Lower lobe of right lung (tissue), 2 donors: ENCODE measurements at regions not wholly inside any gene's neighbourhood (a gene's known extent, or its start where the extent isn't known, plus 50 kb on each side); places are given as distances from the start of the nearest gene placed in this dataset.

Source experiments
- ATAC-seq, 2 donors: fragments of 200-7000 bp; cut with Tn5 transposase; one replicate each; pipeline ENCODE4 v1.9.1; 2020 to 2022; ENCODE audit warnings: mild to moderate bottlenecking in 2 of 2, moderate library complexity in 2 of 2
- DNase-seq: peaks from one replicate; pipeline ENCODE4 v3.0.0-alpha.2; 2020
- H3K27ac ChIP-seq: fragments of 200-600 bp; one replicate; pipeline ENCODE4 v1.8.0; 2022
- H3K27me3 ChIP-seq: fragments of 200-600 bp; one replicate; pipeline ENCODE4 v1.8.0; 2022; ENCODE audit warnings: low read depth
- H3K36me3 ChIP-seq: fragments of 200-600 bp; one replicate; pipeline ENCODE4 v1.8.0; 2022; ENCODE audit warnings: mild to moderate bottlenecking
- H3K4me1 ChIP-seq: fragments of 200-600 bp; one replicate; pipeline ENCODE4 v1.8.0; 2022
- H3K4me3 ChIP-seq: fragments of 200-600 bp; one replicate; pipeline ENCODE4 v1.8.0; 2022; ENCODE audit warnings: mild to moderate bottlenecking
- H3K9me3 ChIP-seq: fragments of 200-600 bp; one replicate; pipeline ENCODE4 v1.8.0; 2022
- intact Hi-C: fragments of 100-400 bp; cut with DNase I; formaldehyde crosslinking; loops from one replicate; pipeline ENCODE4 v1.11.0; 2022
- TF ChIP-seq, protein P1 (sequence below): fragments of 200-600 bp; IDR thresholded peaks from one replicate; pipeline ENCODE4 v1.8.0; 2022; ENCODE audit warnings: antibody characterized with exemption, mild to moderate bottlenecking
- donor health status: DM: no; HTN: yes; CAD: no; lungs with severe emphysema.

DNA sequence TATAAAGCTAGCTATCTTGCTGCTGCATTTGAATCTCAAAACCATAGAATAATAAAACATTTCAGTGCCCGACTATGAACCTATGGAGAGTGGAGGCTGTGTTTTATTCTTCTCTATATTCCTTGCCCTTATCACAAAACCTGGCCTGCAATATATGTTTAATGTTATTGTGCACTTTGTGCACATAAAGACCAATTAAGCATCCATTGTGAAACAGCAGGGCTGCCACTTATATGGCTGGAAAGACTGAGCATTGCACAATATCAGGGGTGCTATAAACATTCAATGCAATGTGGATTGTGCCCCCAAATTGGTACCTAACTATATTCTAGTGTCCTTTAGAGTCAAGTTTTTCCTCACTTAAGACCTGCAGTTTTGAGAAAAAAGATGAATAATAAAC is 83.2 kb downstream of the RDH14 start:
- intact Hi-C loops = no loop called here

DNA sequence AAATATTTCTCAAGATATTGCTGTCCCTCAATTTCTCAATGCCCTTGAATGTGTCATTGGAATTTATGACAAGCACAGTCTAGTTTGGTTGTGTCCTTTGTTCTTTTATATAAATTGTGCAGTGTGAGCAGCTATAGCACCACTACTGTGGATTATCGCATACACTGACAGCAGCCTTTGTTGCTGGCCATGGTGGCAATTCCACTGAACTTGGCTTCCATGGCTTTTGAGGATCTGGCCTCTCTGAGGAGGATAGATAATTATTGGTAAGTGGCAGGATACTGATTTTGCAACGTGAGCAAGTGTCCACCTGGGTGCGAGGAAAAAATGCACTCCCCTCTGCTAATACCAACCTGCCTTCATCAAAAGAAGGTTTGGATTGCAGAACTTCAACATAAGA is 84.0 kb downstream of the RDH14 start:
- DNase-seq (no peak), ATAC-seq (no peak)
- TF ChIP-seq, protein P1, sequence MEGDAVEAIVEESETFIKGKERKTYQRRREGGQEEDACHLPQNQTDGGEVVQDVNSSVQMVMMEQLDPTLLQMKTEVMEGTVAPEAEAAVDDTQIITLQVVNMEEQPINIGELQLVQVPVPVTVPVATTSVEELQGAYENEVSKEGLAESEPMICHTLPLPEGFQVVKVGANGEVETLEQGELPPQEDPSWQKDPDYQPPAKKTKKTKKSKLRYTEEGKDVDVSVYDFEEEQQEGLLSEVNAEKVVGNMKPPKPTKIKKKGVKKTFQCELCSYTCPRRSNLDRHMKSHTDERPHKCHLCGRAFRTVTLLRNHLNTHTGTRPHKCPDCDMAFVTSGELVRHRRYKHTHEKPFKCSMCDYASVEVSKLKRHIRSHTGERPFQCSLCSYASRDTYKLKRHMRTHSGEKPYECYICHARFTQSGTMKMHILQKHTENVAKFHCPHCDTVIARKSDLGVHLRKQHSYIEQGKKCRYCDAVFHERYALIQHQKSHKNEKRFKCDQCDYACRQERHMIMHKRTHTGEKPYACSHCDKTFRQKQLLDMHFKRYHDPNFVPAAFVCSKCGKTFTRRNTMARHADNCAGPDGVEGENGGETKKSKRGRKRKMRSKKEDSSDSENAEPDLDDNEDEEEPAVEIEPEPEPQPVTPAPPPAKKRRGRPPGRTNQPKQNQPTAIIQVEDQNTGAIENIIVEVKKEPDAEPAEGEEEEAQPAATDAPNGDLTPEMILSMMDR = no peak
- Histone ChIP-seq H3K9me3 (no peaks in the 10 kb centered on the region), H3K36me3 (no peaks in the 10 kb centered on the region), H3K27me3 (no peaks in the 10 kb centered on the region), H3K27ac (no peak overlapping the region), H3K4me3 (no peak overlapping the region), H3K4me1 (peaks cover 12% of the 10 kb centered on the region)
- intact Hi-C loops = no loop called here

More for the DNA sequence above, 83.2 kb downstream of the RDH14 start:
- Histone ChIP-seq H3K27me3 (no peaks in the 10 kb centered on the region), H3K9me3 (no peaks in the 10 kb centered on the region), H3K36me3 (no peaks in the 10 kb centered on the region), H3K27ac (no peak overlapping the region), H3K4me1 (peaks cover 12% of the 10 kb centered on the region), H3K4me3 (no peak overlapping the region)
- DNase-seq = no peak
- no peak for ATAC-seq
- TF ChIP-seq, protein P1 = no peak

DNA sequence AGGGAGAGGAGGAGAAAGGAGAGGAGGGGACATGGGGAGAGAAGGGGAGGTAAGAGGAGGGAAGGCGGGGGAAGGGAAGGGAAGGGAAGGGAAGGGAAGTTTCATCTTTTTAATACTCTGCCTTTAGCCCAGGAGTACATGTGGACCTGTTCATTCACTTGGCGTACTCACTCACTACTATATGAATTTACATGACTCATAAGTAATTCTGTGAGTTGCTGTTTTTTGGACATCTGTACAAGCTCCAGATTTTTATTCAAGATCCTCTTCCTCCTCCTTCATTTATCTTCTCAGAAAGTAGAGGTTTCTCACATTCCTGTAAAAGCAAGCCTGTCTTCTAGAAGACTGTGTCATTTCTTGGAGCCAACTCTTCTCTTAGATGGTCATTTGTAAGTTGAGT is 84.6 kb downstream of the RDH14 start:
- no peak for DNase-seq
- peaks cover 12% of the 10 kb centered on the region for H3K4me1 ChIP-seq
- H3K27me3 ChIP-seq = no peaks in the 10 kb centered on the region
- no peak overlapping the region for H3K27ac ChIP-seq
- ATAC-seq = no peak
- no peaks in the 10 kb centered on the region for H3K9me3 ChIP-seq
- H3K4me3 ChIP-seq = no peak overlapping the region
- TF ChIP-seq, protein P1 = no peak
- no peaks in the 10 kb centered on the region for H3K36me3 ChIP-seq
- intact Hi-C loops = no loop called here

DNA sequence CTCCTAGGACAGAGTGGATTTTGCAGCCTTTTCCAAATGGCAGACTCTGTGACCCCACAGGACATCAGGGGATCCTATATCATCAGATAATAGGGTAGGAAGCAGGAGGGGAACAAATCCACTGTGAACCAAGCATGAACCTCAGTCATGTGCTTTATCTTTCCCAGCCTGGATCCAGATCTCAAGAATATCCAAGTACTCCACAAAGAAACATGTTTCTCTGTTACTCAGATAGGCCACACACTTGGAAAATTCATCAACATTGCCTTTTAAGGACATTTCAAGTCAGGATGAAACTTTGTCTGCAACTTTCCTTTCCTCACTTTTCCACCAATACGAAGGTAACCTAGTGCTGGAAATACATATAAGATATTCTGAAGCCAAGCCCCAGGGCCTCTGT is 85.8 kb downstream of the RDH14 start:
- peaks cover 12% of the 10 kb centered on the region for H3K4me1 ChIP-seq
- DNase-seq (no peak), ATAC-seq (no peak)
- H3K36me3 ChIP-seq = no peaks in the 10 kb centered on the region
- no peaks in the 10 kb centered on the region for H3K27me3 ChIP-seq
- no peak overlapping the region for H3K27ac ChIP-seq
- no peaks in the 10 kb centered on the region for H3K9me3 ChIP-seq
- no peak overlapping the region for H3K4me3 ChIP-seq
- TF ChIP-seq, protein P1 = no peak
- intact Hi-C loops = no loop called here

DNA sequence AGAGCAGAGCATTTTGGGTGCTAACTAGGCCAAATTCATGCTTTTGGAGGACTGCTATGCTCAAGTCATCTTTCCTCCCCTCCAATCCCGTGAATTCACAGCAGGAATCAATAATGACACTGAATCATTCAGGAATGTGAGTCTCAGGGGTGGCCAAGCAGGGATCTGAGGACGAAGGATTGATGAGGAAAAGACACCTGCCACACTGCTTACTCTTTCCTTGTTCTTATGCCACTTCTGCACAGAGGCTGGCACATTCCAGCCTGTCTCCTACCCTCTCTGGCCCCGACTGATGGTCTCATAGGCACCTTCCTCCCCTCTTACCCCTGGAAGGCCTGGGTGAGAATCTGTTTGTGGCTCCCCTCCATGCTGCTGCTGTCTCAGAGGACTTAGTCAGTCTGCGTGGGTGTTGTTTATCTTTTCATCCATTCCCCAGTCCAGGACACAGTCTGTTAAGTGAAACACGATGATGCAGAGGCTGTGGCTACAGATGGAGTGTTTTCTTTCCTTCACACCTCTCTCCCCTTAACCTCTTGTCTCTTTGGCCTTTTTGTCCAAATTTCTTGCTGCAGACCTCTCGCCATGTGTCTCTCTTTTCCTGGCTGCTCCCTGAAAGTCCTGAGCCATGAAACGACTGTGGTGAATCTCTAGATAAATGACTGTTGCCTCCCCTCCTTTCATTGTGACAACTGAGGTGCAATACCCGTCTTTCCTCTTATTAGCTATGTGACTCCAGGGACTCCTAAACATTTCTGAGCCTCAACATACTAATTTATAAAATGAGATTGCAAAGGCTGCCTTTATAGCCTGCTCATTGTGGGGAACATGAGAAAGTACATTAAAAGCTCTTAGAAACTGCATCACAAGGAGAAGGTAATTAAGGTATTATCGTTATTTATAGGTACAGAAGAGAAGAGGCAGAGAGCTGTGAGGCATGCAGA is 86.9 kb downstream of the RDH14 start:
- TF ChIP-seq, protein P1 = no peak
- H3K9me3 ChIP-seq = no peaks in the 10 kb centered on the region
- H3K4me1 ChIP-seq = peaks cover 12% of the 10 kb centered on the region
- no peak overlapping the region for H3K27ac ChIP-seq
- intact Hi-C loops = no loop called here
- H3K36me3 ChIP-seq = no peaks in the 10 kb centered on the region
- no peak overlapping the region for H3K4me3 ChIP-seq
- ATAC-seq (peak; percentile 76 to 77), DNase-seq (no peak)
- H3K27me3 ChIP-seq = no peaks in the 10 kb centered on the region
